ENCODE measurements at regions not wholly inside any gene's neighbourhood (a gene's known extent, or its start where the extent isn't known, plus 50 kb on each side); places are given as distances from the start of the nearest gene placed in this dataset.
A peak's percentile ranks its signal among the peaks of the same experiment; 100 is the strongest.
"Not testable (repeated sequence)": the region's sequence is repeated elsewhere in the genome, so short reads cannot be mapped to it uniquely, and the experiment has no call there.

DNA sequence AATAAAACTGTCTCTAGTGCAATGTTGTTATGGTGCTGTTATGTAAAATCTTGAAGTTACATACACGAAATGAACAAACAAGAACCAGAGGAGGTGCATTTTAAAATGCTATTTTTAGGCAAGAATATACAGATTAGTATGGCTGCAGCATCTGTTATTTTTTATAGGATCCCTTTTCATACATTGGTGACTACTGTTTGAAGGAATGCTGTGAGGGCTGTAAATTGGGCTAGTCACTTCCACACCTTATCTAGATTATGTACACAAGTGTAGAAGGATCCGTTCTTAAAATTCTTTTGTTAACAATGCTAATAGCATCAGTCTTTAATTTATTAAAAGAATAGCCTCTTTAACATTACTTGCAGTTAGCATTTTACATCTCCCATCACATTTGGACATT, 284.3 kb upstream of the MDGA2 start:
- peaks cover 2% of the 10 kb centered on the region; the same call in 1 of the 2 replicates for H3K4me1 ChIP-seq
- H3K27me3 ChIP-seq = no peaks in the 10 kb centered on the region
- no peak overlapping the region for H3K27ac ChIP-seq
- DNase-seq = no peak
- no peaks in the 10 kb centered on the region for H3K36me3 ChIP-seq
- H3K4me3 ChIP-seq = no peak overlapping the region
- no peaks in the 10 kb centered on the region for H3K9me3 ChIP-seq (replicated peaks)

DNA sequence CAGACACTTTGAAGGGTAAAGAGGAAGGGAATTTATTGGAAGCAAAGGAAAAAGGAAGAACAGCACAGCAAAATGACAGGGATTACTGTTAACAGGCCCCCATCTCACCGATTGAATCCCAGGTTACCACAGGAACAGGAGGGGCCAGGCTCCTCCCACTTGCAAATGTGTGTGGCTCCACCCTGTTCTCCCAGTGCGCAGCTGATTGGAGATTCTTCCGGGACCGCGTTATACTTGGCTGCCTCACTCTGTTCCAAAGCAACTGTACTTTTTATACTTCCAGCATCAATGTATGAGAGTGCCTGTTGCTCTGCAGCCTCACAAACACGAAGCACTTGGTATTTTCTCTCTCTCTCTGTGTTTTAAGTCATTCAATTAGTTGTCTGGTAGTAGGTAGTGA, 273.6 kb upstream of the MDGA2 start:
- no peak overlapping the region for H3K27ac ChIP-seq
- no peak overlapping the region for H3K4me3 ChIP-seq
- DNase-seq = no peak
- no peaks in the 10 kb centered on the region for H3K9me3 ChIP-seq (replicated peaks)
- no peaks in the 10 kb centered on the region for H3K36me3 ChIP-seq
- no peaks in the 10 kb centered on the region for H3K4me1 ChIP-seq
- H3K27me3 ChIP-seq = no peaks in the 10 kb centered on the region

DNA sequence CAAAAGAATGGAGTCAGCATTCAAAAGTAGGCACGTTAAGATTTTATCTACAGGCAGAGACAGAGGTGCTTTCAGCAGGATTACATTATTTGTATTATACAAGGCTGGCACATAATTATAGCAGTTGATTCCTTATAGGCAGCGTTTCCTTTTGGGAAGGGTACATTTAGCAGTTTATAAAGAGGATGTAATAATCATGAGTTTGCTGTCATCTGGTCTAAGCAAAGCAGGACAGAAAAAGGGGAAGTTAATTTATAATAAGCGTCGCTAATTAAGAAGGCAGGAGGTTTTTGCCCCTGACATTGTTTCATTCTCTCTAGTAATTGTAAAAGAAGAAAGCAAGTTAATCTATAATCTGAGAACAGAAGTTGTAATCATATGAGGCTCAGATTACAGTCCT, 259.9 kb upstream of the MDGA2 start:
- no peak for DNase-seq
- H3K4me3 ChIP-seq = no peak overlapping the region
- no peaks in the 10 kb centered on the region for H3K9me3 ChIP-seq (replicated peaks)
- no peaks in the 10 kb centered on the region for H3K27me3 ChIP-seq
- H3K27ac ChIP-seq = no peak overlapping the region
- no peaks in the 10 kb centered on the region for H3K4me1 ChIP-seq
- no peaks in the 10 kb centered on the region for H3K36me3 ChIP-seq

DNA sequence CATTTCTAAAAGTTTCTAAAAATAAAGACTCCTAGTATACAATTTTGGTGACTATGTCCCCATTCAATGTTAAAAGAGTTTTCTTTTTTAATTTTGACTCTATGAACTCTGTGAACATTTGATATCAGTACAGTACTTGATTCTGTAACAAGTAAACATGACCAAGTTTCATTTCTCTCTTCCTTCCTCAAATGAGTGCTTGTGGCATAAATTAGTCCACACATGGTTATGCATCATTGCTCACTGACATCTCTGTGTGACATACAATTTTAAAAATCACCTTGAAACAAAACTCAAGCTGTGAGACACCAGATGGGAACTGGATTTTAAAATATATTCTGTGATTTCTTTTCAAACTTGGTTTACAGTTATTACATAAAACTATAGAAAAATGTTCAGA, 253.9 kb upstream of the MDGA2 start:
- Histone ChIP-seq H3K36me3 (no peaks in the 10 kb centered on the region), H3K4me3 (no peak overlapping the region), H3K4me1 (no peaks in the 10 kb centered on the region), H3K9me3 (replicated peaks) (no peaks in the 10 kb centered on the region), H3K27me3 (no peaks in the 10 kb centered on the region), H3K27ac (no peak overlapping the region)
- no peak for DNase-seq

DNA sequence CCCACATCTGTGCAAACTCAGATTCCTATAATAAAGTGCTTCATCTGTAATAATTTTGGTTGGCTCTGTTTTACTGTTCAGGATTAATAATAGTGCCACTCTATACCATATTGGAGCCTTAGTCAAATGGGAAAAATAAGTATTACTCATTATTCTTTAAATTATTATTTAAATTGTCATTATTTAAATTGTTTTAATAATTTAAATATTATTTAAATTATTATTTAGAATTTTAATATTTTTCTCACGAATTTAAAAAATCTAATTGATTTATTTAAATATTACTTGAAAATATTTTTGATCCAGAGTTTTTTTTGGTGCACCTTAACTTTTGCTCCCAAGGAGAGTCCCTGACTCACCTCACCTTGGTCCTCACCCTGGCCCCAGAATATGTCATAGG, 245.7 kb upstream of the MDGA2 start:
- Histone ChIP-seq H3K36me3 (no peaks in the 10 kb centered on the region), H3K27ac (no peak overlapping the region), H3K4me3 (no peak overlapping the region), H3K9me3 (replicated peaks) (no peaks in the 10 kb centered on the region), H3K27me3 (no peaks in the 10 kb centered on the region), H3K4me1 (no peaks in the 10 kb centered on the region)
- no peak for DNase-seq

DNA sequence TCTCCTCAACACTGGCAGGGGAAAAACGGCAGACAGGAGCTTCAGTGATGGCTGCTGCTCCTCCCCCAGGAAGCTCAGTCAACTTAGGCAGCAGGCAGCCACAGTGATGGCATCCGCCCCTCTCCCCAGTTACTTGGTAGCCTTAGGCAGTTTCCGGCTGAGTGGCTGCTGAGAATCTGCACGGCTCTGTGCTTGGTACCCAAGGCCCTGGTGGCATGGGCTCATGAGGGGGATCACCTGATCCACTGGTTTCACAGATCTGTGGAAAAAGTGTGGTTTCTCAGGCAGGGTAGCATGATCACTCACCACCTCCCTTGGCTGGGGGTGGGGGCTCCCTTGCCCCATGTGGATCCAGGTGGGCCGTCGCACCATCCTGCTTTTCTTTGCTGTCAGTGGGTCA, 244.6 kb upstream of the MDGA2 start:
- no peak overlapping the region for H3K27ac ChIP-seq
- no peaks in the 10 kb centered on the region for H3K4me1 ChIP-seq
- H3K36me3 ChIP-seq = no peaks in the 10 kb centered on the region
- H3K4me3 ChIP-seq = no peak overlapping the region
- H3K9me3 ChIP-seq (replicated peaks) = no peaks in the 10 kb centered on the region
- DNase-seq = no peak
- H3K27me3 ChIP-seq = no peaks in the 10 kb centered on the region

DNA sequence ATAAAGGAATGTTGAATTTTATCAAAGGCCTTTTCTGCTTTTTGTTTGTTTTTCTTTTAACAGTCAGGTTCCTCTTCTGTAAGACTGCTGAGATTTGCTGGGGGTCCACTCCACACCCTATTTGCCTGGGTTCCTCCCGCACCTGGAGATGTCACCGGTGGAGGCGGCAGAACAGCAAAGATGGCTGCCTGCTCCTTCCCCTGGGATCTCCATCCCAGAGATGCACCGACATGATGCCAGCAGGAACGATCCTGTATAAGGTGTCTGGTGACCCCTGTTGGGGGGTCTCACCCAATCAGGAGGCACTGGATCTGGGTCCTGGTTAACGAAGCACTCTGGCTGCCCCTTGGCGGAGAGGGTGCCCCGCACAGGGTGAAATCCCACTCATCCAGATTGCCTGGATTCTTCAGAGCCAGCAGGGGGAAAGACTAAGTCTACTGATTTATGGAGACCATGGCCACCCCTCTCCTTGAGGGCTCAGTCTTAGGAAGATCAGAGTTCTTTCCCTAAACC, 244.0 kb upstream of the MDGA2 start:
- Histone ChIP-seq H3K27ac (no peak overlapping the region), H3K4me1 (no peaks in the 10 kb centered on the region), H3K36me3 (no peaks in the 10 kb centered on the region), H3K27me3 (no peaks in the 10 kb centered on the region), H3K4me3 (no peak overlapping the region), H3K9me3 (replicated peaks) (no peaks in the 10 kb centered on the region)
- DNase-seq = no peak

DNA sequence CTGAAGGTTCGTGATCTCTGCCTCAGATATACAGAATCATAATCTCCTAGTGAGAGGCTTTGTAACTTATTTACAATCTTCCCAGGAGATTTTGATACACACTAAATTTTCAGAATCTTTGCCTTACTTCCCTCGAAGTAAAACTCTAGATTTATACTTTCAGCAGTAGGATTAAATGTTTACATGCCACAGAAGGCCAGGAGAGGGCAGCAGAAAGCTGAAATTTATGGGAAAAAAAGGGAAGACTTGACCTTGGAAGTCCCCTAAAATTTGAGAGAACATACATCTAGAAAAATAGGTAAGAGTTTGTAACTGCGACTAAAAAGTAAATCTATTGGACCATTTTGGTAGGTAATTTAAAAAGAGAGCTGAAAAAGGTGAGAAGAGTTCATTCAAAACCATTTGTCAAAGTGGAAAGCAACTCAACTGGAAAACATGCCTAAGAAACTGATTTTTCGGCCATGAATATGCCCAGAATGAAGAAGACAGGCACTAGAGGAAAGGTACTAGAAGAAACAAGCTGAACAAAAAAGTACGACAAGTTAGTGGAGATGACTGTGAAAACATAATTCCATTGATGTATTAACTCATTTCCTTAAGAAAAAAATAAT, 242.0 kb upstream of the MDGA2 start:
- Histone ChIP-seq H3K9me3 (replicated peaks) (no peaks in the 10 kb centered on the region), H3K36me3 (no peaks in the 10 kb centered on the region)
- DNase-seq = peak; percentile 24 to 67

DNA sequence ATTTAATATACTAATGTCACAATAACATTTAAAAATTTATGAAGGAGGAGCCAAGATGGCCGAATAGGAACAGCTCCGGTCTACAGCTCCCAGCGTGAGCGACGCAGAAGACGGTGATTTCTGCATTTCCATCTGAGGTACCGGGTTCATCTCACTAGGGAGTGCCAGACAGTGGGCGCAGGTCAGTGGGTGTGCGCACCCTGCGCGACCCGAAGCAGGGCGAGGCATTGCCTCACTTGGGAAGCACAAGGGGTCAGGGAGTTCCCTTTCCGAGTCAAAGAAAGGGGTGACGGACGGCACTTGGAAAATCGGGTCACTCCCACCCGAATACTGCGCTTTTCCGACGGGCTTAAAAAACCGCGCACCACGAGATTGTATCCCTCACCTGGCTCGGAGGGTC, 225.7 kb upstream of the MDGA2 start:
- H3K4me1 ChIP-seq; H3K4me3 ChIP-seq; H3K27me3 ChIP-seq; H3K36me3 ChIP-seq; H3K9me3 ChIP-seq (replicated peaks); DNase-seq; H3K27ac ChIP-seq: not testable (repeated sequence)

More for the DNA sequence above, 242.0 kb upstream of the MDGA2 start:
- H3K4me1 ChIP-seq = no peaks in the 10 kb centered on the region
- H3K4me3 ChIP-seq = no peak overlapping the region
- no peaks in the 10 kb centered on the region for H3K27me3 ChIP-seq
- no peak overlapping the region for H3K27ac ChIP-seq

DNA sequence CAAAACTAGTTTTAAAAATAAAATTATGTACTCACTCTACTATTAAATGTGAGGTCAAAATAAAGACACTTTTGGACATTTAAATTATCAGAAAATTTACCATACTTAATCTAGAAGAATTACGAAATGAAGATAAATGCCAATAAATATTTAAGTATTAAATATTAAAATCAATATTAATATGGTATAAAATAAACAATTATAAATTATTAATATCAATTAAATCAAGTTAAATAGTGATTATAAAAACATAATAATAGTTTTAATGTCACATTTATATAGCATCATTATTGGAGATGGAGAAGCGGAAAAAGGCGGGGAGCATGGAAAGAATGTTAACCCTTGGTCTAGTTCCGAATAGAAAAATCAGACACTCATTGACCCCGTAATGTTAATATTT, 224.3 kb upstream of the MDGA2 start:
- no peaks in the 10 kb centered on the region for H3K4me1 ChIP-seq
- DNase-seq = no peak

DNA sequence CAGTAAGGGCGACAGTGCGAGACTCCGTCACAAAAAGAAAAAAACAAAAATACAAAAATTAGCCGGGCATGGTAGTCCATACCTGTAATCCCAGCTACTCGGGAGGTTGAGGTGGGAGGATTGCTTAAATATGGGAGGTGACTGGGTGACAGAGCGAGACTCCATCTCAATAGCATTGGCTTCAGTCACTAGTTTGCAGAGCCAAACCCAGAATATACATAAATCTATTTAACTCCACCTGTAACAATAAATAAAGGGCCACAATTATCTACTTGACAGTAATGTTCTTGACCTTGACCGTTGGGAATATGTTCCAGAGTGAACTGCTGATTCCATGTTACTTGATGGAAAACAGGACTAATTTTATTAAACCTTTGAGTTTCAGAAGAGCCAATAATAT, 198.9 kb upstream of the MDGA2 start:
- Histone ChIP-seq H3K4me1 (no peaks in the 10 kb centered on the region), H3K9me3 (replicated peaks) (no peaks in the 10 kb centered on the region), H3K36me3 (no peaks in the 10 kb centered on the region), H3K27me3 (no peaks in the 10 kb centered on the region), H3K27ac (no peak overlapping the region), H3K4me3 (no peak overlapping the region)
- DNase-seq = no peak

More for the DNA sequence above, 224.3 kb upstream of the MDGA2 start:
- Histone ChIP-seq H3K27me3 (no peaks in the 10 kb centered on the region), H3K36me3 (no peaks in the 10 kb centered on the region), H3K27ac (no peak overlapping the region), H3K9me3 (replicated peaks) (no peaks in the 10 kb centered on the region), H3K4me3 (no peak overlapping the region)

DNA sequence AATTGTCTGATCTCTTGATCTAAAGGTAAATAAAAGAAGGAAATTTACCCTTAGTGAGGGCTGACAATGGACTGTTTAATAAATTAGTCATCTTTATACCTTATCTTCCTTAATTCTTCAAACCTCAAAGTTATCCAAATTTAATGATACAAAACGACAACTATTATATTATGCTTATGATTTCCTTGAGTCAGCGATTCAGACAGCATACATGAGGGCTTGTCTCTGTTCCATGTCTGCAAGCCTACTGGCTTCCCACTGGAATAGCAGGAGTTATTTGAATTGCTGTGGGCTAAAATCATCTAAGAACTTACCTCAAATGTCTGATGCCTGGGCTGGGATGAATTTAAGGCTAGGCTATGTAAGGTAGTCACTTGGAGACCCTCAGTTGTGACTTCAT, 197.2 kb upstream of the MDGA2 start:
- no peaks in the 10 kb centered on the region for H3K27me3 ChIP-seq
- H3K4me3 ChIP-seq = no peak overlapping the region
- no peak overlapping the region for H3K27ac ChIP-seq
- DNase-seq = no peak
- no peaks in the 10 kb centered on the region for H3K4me1 ChIP-seq
- H3K36me3 ChIP-seq = no peaks in the 10 kb centered on the region
- H3K9me3 ChIP-seq (replicated peaks) = no peaks in the 10 kb centered on the region

DNA sequence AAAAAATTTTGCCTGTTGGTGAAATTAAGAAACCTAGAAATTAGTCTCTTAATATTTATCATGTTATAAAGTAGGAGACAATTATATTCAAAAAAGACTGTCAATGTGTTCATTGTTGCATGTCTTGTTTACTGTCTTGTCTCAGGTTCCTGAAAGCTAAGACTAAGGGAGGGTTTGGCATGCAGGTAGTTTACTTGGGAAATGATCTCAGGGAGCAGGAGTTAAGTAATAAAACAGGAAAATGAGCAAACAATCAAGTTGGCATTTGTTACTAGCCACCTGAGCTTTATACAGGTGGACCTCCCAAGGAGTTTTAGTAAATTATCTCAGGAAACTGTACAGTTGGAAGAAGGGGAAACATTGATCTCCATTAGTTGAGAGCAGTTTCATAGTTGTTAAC, 188.0 kb upstream of the MDGA2 start:
- Histone ChIP-seq H3K4me1 (no peaks in the 10 kb centered on the region), H3K27me3 (no peaks in the 10 kb centered on the region), H3K9me3 (replicated peaks) (no peaks in the 10 kb centered on the region), H3K27ac (no peak overlapping the region), H3K36me3 (no peaks in the 10 kb centered on the region), H3K4me3 (no peak overlapping the region)
- no peak for DNase-seq

DNA sequence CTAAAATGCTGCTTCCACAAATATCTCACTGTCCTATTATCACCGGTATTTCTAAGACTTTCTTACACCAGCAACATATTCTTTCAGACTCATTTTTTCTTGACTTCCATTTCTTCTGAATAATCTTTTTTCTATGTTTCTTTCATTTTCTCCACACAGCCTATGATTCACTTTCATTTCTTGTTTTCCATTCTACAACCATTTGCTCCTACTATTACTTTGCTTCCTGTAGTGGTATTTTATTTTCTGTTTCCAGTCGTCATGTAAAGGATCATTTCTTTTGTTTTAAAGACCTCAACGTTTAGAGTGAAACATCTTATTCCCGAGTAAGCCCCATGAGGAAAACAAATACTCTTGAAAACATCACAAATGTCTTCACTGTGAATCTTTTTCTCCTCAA, 182.2 kb upstream of the MDGA2 start:
- no peaks in the 10 kb centered on the region for H3K9me3 ChIP-seq (replicated peaks)
- no peaks in the 10 kb centered on the region for H3K36me3 ChIP-seq
- no peaks in the 10 kb centered on the region for H3K27me3 ChIP-seq
- H3K27ac ChIP-seq = no peak overlapping the region
- no peak for DNase-seq
- H3K4me3 ChIP-seq = no peak overlapping the region
- no peaks in the 10 kb centered on the region for H3K4me1 ChIP-seq

DNA sequence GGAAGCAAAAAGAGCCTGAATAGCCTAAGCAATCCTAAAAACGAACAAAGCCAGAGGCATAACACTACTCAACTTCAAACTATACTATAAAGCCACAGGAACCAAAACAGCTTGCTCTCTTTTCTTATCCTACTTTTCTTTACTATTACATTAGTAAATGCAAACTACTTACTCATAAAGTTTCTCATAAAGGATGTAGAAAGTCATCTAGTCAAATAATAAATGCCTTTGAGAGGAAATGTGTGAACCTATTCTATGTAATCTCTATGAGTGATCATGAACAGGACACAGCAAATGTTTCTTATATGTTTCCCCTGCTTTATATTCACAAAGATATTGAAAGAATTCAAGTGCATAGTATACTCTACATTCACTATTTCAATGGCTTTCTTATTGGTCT, 176.9 kb upstream of the MDGA2 start:
- Histone ChIP-seq H3K36me3 (no peaks in the 10 kb centered on the region), H3K4me1 (no peaks in the 10 kb centered on the region), H3K27ac (no peak overlapping the region), H3K27me3 (no peaks in the 10 kb centered on the region), H3K4me3 (no peak overlapping the region), H3K9me3 (replicated peaks) (no peaks in the 10 kb centered on the region)
- no peak for DNase-seq

DNA sequence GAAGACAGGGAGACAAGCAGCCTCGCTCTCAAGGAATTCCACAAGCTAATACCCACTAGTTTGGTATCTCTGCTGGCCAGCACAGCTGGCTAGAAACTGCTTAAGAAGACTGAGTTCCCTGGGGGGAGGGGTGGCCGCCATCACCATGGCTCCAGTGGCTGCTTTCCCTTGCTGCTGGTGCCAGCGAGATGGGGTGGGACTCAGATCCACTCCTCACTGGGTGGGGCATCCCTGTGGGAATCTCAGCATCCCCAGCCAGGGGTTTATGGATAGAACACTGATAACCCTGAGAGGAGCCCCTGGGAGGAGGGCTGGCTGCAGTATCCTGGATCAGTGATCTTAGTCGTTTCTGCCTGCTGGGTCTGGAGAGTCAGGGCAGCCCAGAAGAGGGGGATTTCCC, 170.6 kb upstream of the MDGA2 start:
- no peak for DNase-seq
- H3K27ac ChIP-seq = no peak overlapping the region
- no peak overlapping the region for H3K4me3 ChIP-seq
- no peaks in the 10 kb centered on the region for H3K4me1 ChIP-seq
- no peaks in the 10 kb centered on the region for H3K36me3 ChIP-seq
- no peaks in the 10 kb centered on the region for H3K9me3 ChIP-seq (replicated peaks)
- no peaks in the 10 kb centered on the region for H3K27me3 ChIP-seq
